Frontal cortex (tissue), 3 donors: ENCODE measurements at regions not wholly inside any gene's neighbourhood (a gene's known extent, or its start where the extent isn't known, plus 50 kb on each side); places are given as distances from the start of the nearest gene placed in this dataset.

ENCODE experiments used
- DNase-seq, 2 donors: peaks; one replicate each; pipeline ENCODE4 v3.0.0; 2012; ENCODE audit warnings: low spot score in 2 of 2
- FAIRE-seq: peaks from 2 replicates; lab custom pipeline; 2012; peaks lifted over from hg19 to GRCh38; lab: Jason Lieb, UNC
- donor health status: control.
- donor health status: control.
- donor health status: control.

DNA sequence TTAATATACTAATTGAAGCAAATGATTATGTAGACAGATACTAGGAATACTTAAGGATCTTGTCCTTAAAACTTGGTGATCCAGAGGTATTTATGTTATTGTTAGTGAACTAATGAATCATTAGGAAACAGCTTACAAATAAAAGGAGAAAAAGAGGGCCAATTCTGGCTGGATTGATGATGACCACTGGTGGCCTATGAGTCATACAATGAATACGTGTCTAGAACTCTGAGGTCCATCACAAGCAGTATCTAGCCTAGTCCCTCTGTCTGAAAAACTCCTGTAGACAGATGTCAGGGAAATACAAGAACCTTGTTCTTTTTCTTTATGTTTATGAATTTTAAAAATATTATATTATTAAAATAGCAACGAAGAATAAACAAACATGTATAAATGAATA is 51.7 kb upstream of the RTL1 start:
- FAIRE-seq (peak; percentile 70), DNase-seq (no peak)

DNA sequence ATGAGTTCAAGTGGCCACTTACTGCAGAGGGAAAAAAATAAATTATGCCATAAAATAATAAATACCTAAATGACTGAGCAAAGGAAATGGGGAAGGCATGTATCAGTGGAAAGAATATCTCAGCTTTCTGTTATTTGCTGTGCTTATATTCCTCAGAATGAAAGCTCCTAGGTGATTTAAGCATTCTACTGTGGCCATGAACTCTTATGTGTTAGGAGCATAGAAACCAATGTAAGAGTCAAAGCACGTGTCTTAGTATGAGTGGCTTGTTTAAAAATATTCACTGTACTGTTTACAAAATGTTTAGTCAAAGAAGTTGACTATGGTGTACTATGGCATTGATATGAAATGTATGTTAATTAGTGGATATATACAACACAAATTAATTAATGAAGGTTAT is 59.0 kb upstream of the RTL1 start:
- DNase-seq, result no peak
- no peak for FAIRE-seq

DNA sequence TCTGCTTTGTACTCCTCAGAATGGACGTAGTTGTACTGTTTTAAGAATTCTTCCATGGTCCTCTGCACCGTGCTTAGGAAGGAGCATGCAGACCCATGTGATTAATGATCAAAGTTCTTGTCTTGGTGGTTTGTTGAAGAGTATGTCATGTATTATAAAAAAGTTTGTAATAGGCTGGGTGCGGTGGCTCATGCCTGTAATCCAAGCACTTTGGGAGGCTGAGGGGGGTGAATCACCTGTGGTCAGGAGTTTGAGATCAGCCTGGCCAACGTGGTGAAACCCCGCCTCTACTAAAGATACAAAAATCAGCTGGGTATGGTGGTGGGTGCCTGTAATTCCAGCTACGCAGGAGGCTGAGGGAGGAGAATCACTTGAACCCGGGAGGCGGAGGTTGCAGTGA is 61.8 kb upstream of the RTL1 start:
- FAIRE-seq, result no peak

DNA sequence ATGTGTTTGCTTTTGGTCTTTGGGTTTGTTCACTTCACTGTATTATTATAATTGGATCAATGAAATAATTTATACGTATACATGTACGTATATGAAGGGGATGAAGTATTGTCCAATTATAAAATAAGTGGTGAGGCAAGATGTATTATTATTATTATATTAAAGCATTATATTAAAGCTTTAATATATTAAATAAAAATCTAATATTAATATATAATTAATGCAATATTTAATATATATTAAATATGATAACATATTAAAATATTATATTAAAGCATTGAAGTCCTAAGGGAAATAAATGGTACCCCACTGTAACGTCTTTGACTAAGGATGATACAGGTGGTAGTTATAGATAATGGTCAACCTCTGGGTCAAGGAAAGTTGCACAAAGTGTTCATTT is 63.7 kb upstream of the RTL1 start:
- no peak for DNase-seq
- no peak for FAIRE-seq

More for the DNA sequence above, 61.8 kb upstream of the RTL1 start:
- DNase-seq, result no peak

DNA sequence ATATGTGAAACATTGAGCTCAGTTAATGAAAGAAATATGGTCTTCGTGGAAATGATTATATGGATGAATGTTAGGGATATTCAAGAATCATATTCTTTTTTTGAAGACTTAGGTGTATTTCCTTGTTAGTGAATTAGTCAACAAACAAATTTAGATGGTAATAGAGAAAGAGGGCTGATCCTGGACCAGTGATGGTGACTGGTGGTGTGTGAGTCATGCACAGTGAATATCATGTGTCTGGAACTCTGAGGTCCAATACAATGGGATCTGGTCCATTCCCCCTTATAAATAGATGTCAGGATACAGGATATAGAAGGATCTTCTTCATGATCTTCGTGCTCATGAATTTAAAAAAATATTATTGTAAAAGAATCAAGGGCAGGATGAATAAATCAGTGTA is 64.4 kb upstream of the RTL1 start:
- FAIRE-seq, result no peak

DNA sequence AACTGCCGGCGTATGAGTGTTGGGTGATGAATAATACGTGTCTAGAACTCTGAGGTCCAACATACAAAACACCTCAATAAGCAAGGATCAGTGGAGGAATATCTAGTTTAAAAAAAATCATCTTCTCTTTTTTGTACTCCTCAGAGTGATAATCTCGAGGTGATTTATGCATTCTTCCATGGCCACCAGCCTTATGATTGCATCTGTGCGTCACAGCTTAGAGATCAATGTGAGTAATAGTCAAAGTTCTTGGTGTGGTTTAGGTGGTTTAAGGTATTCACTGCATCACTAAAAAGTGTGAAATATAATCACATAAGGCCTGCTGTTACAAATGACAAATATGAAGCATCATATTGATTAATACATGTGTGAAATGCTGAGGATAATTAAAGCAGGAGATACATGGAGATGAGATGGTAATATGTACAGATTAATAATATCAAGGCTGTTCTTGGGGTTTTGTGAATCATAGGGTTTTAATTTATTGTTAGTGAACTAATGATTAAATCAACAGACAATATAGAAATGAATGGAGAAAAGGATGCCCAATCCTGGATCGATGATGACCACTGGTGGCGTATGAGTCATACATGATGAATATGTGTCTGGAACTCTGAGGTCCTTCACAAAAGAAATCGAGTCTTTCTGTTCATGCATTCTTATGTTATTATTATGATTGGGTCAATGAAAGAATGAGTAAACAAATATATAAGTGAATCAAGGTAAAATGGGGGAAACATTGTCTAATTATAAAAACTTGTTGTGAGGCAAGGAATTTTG is 68.8 kb upstream of the RTL1 start:
- DNase-seq, result no peak
- no peak for FAIRE-seq

More for the DNA sequence above, 64.4 kb upstream of the RTL1 start:
- DNase-seq, result no peak

DNA sequence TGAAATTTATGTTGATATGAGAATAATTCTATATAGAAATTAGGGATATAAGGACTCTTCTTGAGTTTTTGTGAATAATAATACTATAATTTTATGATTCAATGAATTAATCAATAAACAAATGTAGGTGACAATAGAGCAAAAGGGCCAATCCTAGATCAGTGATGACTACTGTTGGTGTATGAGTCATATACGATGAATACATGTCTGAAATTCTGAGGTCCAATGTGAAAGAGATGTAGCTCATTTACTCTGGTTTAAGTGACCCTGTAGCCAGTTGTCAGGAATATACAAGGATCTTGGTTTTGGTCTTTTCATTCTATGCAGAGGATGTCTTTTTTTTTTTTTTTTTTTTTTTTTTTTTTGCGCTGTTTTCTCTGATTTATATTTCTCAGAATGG is 72.1 kb upstream of the RTL1 start:
- no peak for FAIRE-seq
- DNase-seq, result no peak

DNA sequence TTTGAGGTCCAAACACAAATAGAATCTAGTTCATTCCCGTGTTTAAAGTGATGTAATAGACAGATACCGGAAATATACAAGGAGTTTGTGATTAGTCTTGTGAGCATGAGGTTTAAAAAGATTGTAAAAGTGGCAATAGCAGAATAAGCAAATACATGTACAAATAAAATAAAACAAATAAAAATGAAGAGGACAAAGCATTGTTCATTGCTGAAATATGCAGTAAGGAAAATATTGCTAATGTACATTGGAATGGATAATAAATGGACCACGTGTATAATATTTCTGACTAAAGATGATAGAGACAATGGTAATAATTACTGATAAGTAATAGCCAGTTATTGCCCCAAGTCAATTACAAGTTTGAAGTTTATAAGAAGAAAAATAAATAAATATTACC is 75.6 kb upstream of the RTL1 start:
- FAIRE-seq (no peak), DNase-seq (no peak)

DNA sequence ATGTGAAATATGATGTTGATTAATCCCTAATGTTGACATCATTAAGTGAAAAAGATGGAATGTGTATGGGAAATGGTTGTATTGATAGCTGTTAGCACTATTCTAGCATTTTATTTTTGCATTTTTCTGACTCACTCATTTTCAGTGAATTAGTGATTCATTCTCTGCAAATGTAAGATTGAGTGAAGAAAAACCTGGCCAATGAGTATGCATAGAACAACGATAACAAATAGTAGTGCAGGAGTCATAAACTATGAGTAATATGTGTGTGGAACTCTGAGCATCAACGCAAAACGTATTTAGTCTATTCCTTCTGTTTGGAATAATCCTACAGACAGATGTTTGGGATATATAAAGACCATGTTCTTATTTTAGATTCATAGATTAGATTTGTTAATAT is 76.3 kb upstream of the RTL1 start:
- no peak for DNase-seq
- no peak for FAIRE-seq

DNA sequence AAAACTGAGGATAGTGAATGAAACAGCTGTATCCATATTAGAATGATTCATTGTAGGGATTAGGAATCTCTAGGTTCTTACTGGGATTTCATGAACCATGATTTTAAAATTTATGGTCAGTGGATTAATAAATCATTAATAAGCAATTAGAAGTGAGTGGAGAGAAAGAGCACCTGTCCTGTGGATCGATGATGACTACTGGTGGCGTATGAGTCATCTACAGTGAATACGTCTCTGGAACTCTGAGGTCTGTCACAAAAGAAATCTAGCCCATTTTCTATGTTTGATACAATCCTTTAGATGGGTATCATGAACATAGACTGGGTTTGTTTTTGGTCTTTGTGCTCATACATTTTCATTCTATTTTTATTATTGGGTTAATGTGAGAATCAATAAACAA is 77.3 kb upstream of the RTL1 start:
- no peak for DNase-seq
- FAIRE-seq, result no peak

DNA sequence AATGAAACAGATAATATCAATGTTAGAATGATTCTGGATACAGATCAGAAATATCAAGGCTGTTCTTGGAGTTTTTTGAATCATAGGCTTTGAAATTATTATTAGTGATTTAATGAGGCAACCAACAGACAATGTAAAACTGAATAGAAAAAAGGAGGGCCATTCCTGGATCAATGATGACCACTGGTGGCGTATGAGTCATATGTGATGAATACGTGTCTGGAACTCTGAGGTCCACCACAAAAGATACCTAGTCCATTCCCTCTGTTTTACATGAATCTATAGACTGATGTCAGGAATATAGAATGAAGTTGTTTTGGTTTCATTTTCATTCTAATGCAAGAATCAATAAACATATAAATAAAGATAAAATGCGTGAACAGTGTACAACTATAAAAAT is 78.3 kb upstream of the RTL1 start:
- no peak for DNase-seq
- FAIRE-seq, result no peak

DNA sequence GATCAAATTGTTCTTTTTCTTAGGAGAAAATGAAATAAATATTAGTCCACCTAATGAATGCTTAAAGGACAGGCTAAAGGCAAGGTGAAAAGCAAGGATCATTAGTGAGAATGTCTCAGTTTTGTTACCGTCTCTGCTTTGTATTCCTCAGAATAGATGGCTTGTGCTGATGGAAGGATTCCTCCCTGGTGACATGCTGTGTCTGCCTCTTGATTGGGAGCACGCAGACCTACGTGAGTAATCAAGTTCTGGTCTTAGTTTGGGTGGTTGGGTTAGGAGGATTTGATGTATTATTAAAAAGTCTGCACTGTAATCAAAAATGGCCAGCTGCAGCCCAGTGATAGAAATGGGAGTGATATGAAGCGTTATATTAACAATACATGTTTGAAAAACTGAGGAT is 78.8 kb upstream of the RTL1 start:
- no peak for DNase-seq
- no peak for FAIRE-seq

DNA sequence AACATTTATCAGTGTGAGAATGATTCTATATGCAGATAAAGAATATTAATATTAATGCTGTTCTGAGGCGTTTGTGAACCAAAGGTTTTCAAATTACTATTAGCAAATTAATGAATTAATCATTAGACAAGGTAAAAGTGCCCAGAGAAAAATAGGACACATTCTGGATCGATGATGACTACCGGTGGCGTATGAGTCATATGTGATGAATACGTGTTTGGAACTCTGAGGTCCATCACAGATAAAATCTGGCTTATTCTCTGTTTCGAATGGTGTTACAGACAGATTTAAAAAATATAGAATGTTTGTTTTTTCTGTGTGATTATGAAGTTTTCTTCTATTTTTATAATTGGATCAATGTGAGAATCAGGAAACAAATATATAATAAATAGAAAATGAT is 79.2 kb upstream of the RTL1 start:
- DNase-seq (no peak), FAIRE-seq (no peak)

DNA sequence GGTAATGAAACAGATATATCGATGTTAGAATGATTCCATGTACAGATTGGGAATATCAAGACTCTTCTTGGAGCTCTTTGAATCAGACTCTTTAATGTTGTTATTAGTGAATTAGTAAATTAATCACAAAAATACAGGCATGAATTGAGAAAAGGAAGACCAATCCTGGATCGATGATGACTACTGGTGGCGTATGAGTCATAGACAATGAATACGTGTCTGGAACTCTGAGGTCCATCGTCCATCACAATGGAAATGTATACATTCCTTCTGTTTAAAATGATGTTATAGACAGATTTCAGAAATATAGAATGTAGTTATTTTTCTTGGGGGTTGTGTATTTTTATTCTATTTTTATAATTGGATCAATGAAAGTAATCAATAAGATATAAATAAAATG is 80.2 kb upstream of the RTL1 start:
- no peak for FAIRE-seq

DNA sequence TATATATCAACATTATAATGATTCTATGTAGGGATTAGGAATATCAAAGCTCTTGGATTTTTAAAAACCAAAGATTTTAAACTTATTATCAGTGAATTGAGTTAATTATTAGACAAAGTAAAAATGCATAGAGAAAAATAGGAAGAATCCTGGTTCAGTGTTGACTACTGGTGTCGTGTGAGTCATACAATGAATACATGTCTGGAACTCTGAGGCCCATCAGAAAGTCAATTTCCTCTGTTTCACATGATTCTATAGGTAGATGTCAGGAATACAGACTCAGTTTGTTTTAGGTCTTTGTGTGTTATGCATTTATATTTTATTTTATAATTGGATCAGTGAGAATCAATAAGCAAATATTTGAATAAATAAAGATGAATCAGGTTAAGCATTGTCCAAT is 84.5 kb upstream of the RTL1 start:
- no peak for DNase-seq
- no peak for FAIRE-seq

More for the DNA sequence above, 80.2 kb upstream of the RTL1 start:
- DNase-seq, result no peak

DNA sequence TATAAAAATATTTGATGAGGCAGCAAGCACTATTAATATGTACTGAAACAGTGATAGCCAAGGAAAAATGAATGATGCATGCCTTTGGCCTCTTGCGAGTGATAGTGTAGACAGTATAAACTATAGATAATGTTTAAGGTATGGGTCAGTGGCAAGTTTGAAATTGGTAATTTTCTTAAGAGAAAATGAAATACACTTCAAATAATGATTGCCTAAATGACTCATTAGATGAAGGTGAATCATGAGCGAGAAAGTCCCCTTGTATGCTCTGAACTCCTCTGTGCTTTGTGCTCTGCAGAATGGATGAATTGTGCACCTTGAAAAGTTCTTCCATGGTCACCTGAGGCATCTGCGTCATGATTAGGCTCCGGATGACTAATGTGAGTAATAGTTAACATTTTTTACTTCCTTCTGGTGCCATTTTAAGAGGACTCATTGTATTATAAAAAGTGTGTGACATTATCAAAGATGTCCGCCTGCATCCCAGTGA is 84.9 kb upstream of the RTL1 start:
- no peak for FAIRE-seq

DNA sequence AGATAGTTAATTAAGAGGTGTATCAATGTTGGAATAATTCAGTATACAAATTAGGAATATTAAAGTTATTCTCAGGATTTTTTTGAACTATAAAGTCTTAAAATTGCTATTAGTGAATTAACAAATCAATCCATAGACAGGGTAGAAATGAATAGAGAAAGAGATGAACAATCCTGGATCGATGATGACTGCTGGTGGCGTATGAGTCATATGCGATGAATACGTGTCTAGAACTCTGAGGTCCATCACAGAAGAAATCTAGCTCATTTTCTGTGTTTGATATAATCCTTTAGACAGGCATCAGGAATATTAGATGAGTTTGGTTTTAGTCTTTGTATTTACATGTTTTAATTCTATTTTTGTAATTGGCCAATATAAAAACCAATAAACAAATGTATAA is 85.4 kb upstream of the RTL1 start:
- DNase-seq (no peak), FAIRE-seq (no peak)

More for the DNA sequence above, 84.9 kb upstream of the RTL1 start:
- no peak for DNase-seq

DNA sequence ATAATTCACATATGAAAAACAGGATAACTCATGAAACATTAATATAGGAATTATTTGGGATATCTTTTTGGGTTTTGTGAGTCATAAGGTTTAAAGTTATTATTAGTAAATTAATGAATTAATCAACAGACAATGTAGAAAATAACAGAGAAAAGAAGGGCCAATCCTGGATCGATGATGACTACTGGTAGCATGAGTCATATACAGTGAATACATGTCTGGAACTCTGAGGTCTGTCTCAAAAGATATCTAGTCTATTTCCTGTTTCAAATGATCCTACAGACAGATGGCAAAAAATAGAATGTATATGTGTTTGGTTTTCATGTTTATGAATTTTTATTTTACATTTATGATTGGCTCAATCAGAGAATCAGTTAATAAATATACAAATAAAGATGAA is 86.4 kb upstream of the RTL1 start:
- FAIRE-seq (no peak), DNase-seq (no peak)

DNA sequence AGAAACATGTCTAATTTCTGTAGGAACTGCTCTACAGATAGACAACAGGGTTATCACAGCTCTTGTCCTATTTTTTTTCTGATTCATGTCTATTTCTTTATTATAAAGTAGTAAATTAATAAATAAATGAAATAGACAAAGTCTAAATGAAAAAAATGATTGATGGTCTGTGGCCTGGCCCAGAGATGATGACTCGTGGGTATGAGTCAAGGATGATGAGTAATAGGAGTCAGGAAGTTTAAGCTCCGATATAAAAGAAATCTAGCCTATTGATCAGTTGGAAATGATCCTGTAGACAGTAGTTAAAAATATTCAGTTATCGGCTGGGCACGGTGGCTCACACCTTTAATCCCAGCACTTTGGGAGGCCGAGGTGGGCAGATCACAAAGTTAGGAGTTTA is 90.6 kb upstream of the RTL1 start:
- DNase-seq (no peak), FAIRE-seq (no peak)

DNA sequence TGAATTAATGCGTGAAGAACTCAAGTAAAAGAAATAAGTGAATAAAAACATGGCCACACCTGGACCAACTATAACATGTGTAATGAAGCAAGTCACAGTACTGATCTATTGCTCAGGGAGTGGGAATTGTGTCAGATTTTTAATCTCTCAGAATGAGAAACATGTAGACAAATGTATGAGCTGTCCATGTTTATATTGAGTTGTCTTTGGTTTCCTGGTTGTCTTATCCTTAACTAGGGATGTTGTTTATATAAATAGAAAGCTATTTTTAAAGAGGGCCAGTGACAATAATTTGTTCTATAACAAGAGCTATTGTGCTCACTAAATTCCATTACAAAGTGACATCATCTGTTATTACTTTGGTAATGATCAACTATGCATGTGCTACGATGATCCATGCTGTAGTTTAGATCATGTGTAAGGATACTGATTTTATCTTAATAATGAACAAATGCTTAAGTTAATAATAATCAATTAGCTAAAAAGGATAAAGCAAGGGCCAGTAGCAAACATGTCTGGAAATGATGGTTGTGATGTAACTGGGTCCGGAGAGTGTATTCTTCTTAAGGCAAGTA is 91.3 kb upstream of the RTL1 start:
- no peak for DNase-seq
- FAIRE-seq, result no peak

DNA sequence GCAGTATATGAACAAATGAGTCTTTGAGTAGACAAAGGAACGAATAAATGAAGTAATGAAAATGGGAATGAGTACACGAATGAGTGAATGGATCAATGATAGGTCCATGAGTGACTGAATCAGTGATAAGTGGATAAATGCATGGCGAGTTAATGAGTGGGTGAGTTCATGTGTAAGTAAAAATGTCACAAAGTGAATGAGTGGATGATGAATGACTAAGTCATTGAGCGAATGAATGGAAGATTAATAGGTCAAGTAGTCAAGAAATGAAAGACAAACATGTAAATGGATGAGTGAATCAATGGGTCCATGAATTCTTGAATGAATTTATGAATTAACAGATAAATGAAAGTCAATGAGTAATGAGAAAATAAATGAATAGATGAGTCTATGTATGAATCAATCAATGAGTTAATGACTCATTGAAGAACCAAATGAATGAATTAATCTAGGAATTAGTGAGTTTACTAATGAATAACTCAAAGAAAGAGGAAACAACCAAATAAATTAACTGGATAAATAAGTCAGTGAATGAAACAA is 97.3 kb upstream of the RTL1 start:
- FAIRE-seq (no peak), DNase-seq (no peak)
